Activated CD4-positive, alpha-beta T cell treated with anti-CD3 and anti-CD28 coated beads for 24 hours (primary cell): ENCODE measurements at regions not wholly inside any gene's neighbourhood (a gene's known extent, or its start where the extent isn't known, plus 50 kb on each side); places are given as distances from the start of the nearest gene placed in this dataset.

Source experiments
- DNase-seq, 2 donors: peaks; one replicate each; pipeline ENCODE4 v3.0.0-alpha.2; 2020; ENCODE audit warnings: low read depth in 2 of 2

GRCh38 chr13:40114305-40114896, 458.9 kb downstream of the COG6 start:
- no peak for DNase-seq

DNA sequence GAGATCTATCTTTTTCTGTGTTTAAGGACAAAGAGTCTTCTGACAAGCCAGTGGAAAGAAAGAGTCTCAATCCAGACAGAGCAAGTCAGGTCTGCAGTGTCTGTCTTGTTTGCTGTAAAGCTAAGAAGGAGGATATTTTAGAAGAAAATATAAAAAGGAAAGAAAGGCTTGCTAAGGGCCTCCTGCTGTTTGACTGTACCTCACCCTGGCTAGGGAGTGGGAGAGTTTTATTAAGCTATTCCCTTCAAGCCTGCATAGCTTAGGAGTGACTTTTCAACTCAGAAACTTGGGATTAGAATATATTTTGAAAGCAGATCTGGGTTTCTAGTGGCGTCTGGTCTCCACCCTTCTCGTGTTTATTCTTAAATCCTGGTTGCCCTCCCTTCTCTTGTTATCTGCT, 460.0 kb downstream of the COG6 start:
- DNase-seq = no peak

DNA sequence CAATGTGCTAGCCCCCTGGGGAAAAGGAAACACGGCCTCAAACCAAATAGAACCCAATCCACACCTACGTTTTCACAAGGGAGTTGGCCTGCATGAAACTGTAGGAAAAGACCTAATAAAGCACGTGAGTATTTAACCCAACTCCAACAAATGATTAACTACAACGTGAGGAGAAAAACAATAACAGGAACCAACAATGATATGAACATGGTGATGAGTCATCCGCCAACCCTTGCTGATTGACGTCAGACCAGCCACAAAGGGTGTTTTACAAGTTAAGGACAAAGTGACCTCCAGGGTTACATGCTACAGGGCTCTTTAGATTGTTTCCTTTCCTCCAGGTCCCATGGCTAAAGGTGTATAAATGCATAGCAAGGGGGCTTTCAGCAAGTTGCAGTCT, 460.5 kb downstream of the COG6 start:
- DNase-seq = no peak

DNA sequence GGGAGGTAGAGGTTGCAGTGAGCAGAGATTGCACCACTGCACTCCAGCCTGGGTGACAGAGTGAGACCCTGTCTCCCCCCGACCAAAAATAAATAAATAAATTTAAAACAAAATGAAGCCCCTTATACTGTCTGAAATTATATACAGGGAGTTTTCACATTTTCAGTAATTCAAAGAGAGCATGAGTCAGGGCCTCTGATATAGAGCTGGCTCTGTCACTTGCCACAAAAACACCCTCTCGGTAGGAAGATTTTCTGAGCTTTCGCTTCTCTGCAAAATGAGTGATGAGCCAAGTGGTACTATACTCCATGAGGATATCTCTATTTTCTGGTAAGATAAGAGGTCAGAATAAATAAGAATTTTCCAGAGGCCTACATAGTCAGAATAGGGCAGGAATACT, 462.9 kb downstream of the COG6 start:
- no peak for DNase-seq

GRCh38 chr13:40119852-40120251, 464.4 kb downstream of the COG6 start:
- no peak for DNase-seq

DNA sequence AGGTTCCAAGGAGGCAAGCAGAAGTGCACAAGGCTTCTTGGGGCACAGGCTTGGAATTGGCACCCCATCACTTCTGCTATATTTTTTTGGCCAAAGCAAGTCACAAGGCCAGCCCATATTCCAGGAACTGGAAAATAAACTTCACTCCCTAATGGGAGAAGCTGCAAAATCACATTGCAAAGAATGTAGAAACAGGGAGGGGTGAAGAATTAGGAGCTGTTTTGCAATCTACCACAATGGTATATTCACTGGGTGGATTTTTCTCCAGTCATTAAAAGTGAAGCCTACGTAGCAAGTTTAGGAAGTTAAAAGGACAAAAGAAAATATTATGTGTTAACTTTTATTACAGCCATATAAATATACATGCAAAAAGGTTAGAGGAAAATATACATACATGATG, 464.8 kb downstream of the COG6 start:
- no peak for DNase-seq

DNA sequence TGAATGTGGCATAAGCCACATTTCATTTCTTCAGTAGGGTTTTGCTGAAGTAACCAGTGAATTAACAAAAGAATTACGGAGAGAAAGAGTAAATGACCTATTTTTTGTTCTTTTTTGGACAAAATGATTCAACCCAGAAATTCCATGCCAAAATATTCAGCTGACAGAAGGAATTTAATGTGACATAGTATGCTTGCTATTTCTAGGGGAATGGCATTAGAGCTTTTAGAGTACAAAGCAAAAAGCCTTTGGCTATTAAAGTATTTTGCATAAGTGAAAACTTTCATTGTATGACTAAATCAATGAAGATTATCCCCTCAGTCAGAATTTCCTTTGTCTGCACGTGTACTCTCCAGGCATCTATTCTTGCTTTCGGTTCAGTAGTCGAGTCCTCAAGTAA, 465.3 kb downstream of the COG6 start:
- no peak for DNase-seq

DNA sequence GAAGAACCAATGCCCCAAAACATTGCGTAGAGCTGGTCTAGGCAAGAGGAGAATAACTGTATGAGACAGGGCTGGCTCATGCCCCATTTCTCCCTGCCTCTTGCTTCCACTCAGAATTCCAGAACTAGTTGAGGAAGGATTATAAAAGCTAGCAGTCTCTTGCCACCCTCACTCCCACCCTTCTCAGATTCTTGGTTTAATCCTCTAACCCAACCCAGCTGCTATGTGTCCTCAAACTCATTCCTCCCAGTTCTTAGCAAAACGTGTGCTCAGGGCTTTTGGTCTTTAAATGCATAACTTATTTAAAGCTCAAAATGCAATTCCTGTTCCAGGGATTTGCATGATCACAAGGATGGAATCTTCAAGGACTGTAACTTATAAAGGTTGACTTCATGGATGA, 466.3 kb downstream of the COG6 start:
- no peak for DNase-seq

DNA sequence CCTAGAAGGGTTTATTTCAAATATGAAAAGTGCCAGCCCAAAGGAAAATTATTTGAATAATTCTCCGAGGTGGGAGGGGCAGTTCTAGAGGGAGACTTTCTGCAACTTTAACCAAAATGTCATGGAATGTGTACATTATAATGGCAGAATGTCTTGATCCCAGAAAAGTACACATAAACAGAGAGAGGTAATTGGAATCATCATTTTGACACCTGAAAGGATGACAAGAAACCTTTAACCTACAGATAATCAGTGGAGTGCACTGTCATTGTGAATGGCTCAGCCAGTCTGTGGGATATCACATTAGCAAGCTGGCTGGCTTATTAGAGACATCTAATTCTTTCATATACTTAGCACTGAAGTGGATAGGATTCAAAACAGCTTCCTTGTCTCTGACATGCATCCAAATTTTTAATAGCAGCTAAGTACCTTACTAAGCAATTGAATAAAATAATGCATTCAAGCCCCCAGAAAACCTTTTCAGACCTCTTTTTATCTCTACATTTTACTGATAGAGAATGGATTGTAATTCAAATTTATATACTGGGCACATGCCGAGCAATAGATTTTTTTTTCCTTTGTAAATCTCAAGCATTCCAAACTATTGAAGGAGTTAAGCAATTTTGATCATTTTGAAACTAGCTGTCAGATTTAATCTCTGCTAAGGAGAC, 468.6 kb downstream of the COG6 start:
- no peak for DNase-seq

- no peak for DNase-seq
Observed at GRCh38 chr13:40124633-40125015, 469.2 kb downstream of the COG6 start.

- DNase-seq = no peak
Observed at GRCh38 chr13:40125336-40125735, 469.9 kb downstream of the COG6 start.

GRCh38 chr13:40126306-40127085, 471.0 kb downstream of the COG6 start:
- DNase-seq = no peak

DNA sequence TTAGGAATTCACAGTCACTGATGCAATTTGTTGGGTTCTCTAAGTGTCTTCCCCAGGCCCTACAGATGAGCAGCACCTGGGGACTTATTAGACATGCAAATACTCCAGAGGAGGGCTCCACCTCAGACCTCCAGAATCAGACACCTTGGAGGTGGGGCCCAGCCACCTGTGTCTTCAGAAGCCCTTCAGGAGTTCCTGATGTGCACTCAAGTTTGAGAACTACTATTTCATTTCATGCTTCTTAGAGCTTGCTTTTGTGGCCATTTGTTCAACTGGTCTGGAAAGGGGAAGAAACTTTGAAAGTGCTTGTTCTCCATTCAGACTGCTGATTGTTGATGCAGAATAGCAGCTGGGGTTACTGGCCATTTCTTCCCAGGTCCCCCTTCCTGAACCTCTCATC, 472.0 kb downstream of the COG6 start:
- no peak for DNase-seq

- DNase-seq = no peak
Observed at GRCh38 chr13:40127925-40128324, 472.5 kb downstream of the COG6 start.

DNA sequence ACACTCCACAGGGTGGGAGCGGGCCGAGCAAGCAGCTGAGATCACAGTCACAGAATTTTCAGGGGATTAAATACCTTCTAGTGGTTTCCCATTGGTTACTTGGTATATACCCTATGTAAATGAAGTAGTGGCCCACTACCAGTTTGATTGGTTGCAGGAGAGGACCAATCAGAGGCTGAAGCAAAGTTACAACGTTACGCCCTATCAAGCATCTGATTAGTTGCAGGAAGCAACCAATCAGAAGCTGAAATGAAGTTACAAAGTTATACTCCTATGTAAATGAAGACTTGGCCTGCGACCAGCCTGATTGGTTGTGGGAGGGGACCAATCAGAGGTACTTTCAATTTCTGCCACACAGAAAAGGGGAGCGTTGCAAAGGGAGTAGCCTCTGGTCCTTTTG, 474.0 kb downstream of the COG6 start:
- DNase-seq = no peak

DNA sequence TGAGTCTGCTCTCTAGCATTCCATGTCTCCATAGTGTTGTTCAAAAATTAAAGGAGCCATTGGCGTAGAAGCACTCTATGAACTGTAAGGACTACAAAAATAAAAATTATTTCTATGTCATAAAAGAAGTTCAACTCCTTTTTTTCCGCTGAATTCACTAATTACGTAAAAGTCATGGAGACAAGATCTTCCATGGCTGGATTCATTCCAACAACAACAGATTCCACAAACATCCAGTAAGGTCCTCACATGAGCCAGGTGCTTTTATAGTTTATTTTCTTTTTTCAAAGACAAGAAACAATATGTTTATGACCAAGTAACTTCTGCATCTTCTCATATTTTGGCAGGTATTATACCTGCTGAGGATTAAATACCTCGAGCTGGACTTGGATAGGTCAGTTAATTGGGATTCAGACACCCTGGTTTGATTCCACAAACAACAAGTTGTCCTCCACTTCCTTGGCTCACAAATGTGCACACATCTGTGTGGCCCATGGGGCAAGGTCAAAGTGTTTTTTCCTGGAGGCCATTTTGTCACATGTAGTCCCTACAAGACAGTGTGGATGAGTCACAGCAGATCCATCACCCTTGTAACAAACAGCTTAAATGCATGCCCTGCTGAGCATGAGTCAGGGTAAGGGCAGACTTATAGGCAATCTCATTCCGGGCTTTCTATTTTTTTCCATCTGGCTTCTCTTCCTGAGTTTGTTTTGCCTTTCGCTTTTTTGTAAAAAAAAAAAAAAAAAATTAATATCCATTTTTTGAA, 475.6 kb downstream of the COG6 start:
- DNase-seq = no peak

GRCh38 chr13:40132249-40132648, 476.8 kb downstream of the COG6 start:
- DNase-seq = no peak

- DNase-seq = no peak
Observed at GRCh38 chr13:40136896-40137295, 481.4 kb downstream of the COG6 start.

- DNase-seq = no peak
Observed at GRCh38 chr13:40137400-40137799, 481.9 kb downstream of the COG6 start.

GRCh38 chr13:40139896-40140520, 484.5 kb downstream of the COG6 start:
- DNase-seq = no peak

DNA sequence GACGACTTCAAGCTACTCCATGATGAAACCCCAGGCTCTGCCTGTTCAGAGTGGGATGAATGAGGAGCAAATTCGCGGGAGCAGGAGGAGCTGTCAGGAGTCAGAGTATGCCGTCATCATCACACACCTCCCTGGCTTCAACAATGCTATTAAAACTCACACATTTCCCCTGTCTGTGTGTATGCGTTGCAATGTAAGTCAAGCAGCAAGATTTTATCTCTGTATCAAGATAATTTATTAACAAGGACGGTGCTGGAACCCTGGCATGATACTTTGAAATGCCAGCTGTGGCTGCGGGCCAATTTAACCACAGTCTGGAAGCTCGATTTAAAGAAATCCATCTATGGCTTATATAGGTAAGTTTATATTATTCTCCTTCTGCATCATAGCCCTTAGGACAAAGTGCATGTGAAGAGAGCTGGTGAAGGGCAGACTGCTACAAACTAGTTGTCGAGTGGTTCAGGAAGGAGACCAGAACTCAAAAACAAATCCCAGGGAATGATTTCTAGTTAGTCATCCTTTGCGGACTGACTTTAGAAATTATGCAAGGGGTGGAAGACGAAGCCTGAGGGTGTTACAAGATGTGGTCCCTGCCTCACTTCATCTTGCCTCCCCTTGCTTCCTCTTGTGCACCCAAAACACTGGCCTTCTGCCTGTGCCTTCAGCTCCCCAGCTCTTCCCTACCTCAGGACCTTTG, 486.5 kb downstream of the COG6 start:
- DNase-seq = no peak
